DND-41 (cell line): ENCODE measurements at regions not wholly inside any gene's neighbourhood (a gene's known extent, or its start where the extent isn't known, plus 50 kb on each side); places are given as distances from the start of the nearest gene placed in this dataset.

Source experiments
- ATAC-seq: fragments of 200-7000 bp; cut with Tn5 transposase; 3 replicates; pipeline ENCODE4 v1.9.1; 2021; ENCODE audit warnings: low read depth; ENCODE audit not compliant: insufficient read depth
- DNase-seq: peaks from one replicate; pipeline ENCODE4 v3.0.0-alpha.2; 2020
- H2AFZ ChIP-seq: 2 replicates; pipeline ENCODE4 v1.6.0; 2012; ENCODE audit warnings: low read depth, low read length
- H3K27ac ChIP-seq: 2 replicates; pipeline ENCODE4 v1.5.1; 2012; ENCODE audit warnings: low read length, inconsistent platforms
- H3K27me3 ChIP-seq: fragments of 200-600 bp; sonication (generic); 2 replicates; pipeline ENCODE4 v1.6.0; 2012; ENCODE audit warnings: low read length, mild to moderate bottlenecking, inconsistent platforms; ENCODE audit not compliant: insufficient read depth, poor library complexity
- H3K36me3 ChIP-seq: 2 replicates; pipeline ENCODE4 v1.5.1; 2012; ENCODE audit warnings: low read length, inconsistent platforms; ENCODE audit not compliant: insufficient read depth
- H3K4me1 ChIP-seq: 2 replicates; pipeline ENCODE4 v1.5.1; 2012; ENCODE audit warnings: mild to moderate bottlenecking, low read length; ENCODE audit not compliant: insufficient read depth
- H3K4me2 ChIP-seq: 2 replicates; pipeline ENCODE4 v1.6.0; 2012; ENCODE audit warnings: mild to moderate bottlenecking, moderate library complexity, low read length, inconsistent platforms; ENCODE audit not compliant: insufficient read depth
- H3K4me3 ChIP-seq, 2 experiments: fragments of 200-600 bp in 1 of 2; shearing (Covaris generic) in 1 of 2; 2 replicates each; pipeline ENCODE4 v1.5.1; 2012 to 2016; ENCODE audit warnings: inconsistent platforms in 2 of 2, low read length in 2 of 2, mild to moderate bottlenecking in 2 of 2, low read depth in 1 of 2, moderate library complexity in 1 of 2
- H3K79me2 ChIP-seq: 2 replicates; pipeline ENCODE4 v1.6.0; 2012; ENCODE audit warnings: low read length, inconsistent platforms; ENCODE audit not compliant: insufficient read depth
- H3K9ac ChIP-seq: 2 replicates; pipeline ENCODE4 v1.6.0; 2012; ENCODE audit warnings: low read depth, mild to moderate bottlenecking, inconsistent platforms, low read length, moderate library complexity
- H3K9me3 ChIP-seq: 2 replicates; pipeline ENCODE4 v1.5.1; 2012; ENCODE audit warnings: low read length, moderate library complexity, mild to moderate bottlenecking, inconsistent platforms; ENCODE audit not compliant: insufficient read depth, severe bottlenecking
- H4K20me1 ChIP-seq: 2 replicates; pipeline ENCODE4 v1.6.0; 2012; ENCODE audit warnings: low read length; ENCODE audit not compliant: insufficient read depth
- CTCF ChIP-seq: IDR thresholded peaks from 2 replicates; pipeline ENCODE4 v1.5.1; 2012; ENCODE audit warnings: borderline replicate concordance, low read length, moderate library complexity, mild to moderate bottlenecking; ENCODE audit not compliant: poor library complexity, severe bottlenecking; ENCODE audit errors: extremely low read depth
- EZH2 ChIP-seq: IDR thresholded peaks from 3 replicates; pipeline ENCODE4 v1.6.1; 2012; ENCODE audit warnings: borderline replicate concordance, low read depth, mild to moderate bottlenecking, moderate library complexity, low read length, inconsistent platforms; ENCODE audit not compliant: severe bottlenecking

GRCh38 chr14:97894552-97894951, 1097.4 kb downstream of the VRK1 start:
- TF ChIP-seq CTCF (no peak), EZH2 (no peak)
- H2AFZ ChIP-seq: no peak overlapping the region
- H3K4me2 ChIP-seq: no peak overlapping the region
- no peak overlapping the region for H3K27ac ChIP-seq
- H3K9ac ChIP-seq: no peak overlapping the region
- peaks cover under 1% of the 10 kb centered on the region; the same call in 1 of the 2 replicates for H3K4me1 ChIP-seq
- no peak overlapping the region for H3K4me3 ChIP-seq
- no peaks in the 10 kb centered on the region for H4K20me1 ChIP-seq
- no peaks in the 10 kb centered on the region for H3K27me3 ChIP-seq
- ATAC-seq (no peak), DNase-seq (no peak)
- H3K79me2 ChIP-seq: no peaks in the 10 kb centered on the region
- no peaks in the 10 kb centered on the region for H3K36me3 ChIP-seq
- H3K9me3 ChIP-seq: no peaks in the 10 kb centered on the region

GRCh38 chr14:97900196-97900854, 1103.1 kb downstream of the VRK1 start:
- H3K4me1 ChIP-seq: peaks cover 16% of the 10 kb centered on the region
- peak overlapping the region; percentile 21; the same call in 1 of the 2 replicates for H3K9ac ChIP-seq
- peak overlapping the region; percentile 74 for H3K27ac ChIP-seq
- no peaks in the 10 kb centered on the region for H3K36me3 ChIP-seq
- H3K4me3 ChIP-seq: no peak overlapping the region
- H3K79me2 ChIP-seq: no peaks in the 10 kb centered on the region
- ATAC-seq (peak; percentile 77), DNase-seq (peak; percentile 25)
- peak overlapping the region; percentile 42 for H3K4me2 ChIP-seq
- TF ChIP-seq CTCF (no peak), EZH2 (no peak)
- H3K9me3 ChIP-seq: no peaks in the 10 kb centered on the region
- peak overlapping the region; percentile 64 for H2AFZ ChIP-seq
- H4K20me1 ChIP-seq: no peaks in the 10 kb centered on the region
- no peaks in the 10 kb centered on the region for H3K27me3 ChIP-seq

- Histone ChIP-seq H3K9ac (no peak overlapping the region), H3K27ac (no peak overlapping the region), H3K4me1 (peaks cover 16% of the 10 kb centered on the region), H3K79me2 (no peaks in the 10 kb centered on the region), H3K27me3 (no peaks in the 10 kb centered on the region), H3K9me3 (no peaks in the 10 kb centered on the region), H3K4me2 (no peak overlapping the region), H2AFZ (no peak overlapping the region), H3K4me3 (no peak overlapping the region), H4K20me1 (no peaks in the 10 kb centered on the region), H3K36me3 (no peaks in the 10 kb centered on the region)
- no peak for TF ChIP-seq EZH2
- no peak for TF ChIP-seq CTCF
- ATAC-seq (no peak), DNase-seq (no peak)
Observed at GRCh38 chr14:97902630-97903029, 1105.4 kb downstream of the VRK1 start.

- H3K4me3 ChIP-seq: no peak overlapping the region
- no peaks in the 10 kb centered on the region for H3K36me3 ChIP-seq
- H3K79me2 ChIP-seq: no peaks in the 10 kb centered on the region
- H3K27me3 ChIP-seq: no peaks in the 10 kb centered on the region
- H3K9me3 ChIP-seq: no peaks in the 10 kb centered on the region
- H4K20me1 ChIP-seq: no peaks in the 10 kb centered on the region
- no peak overlapping the region for H2AFZ ChIP-seq
- H3K4me1 ChIP-seq: peaks cover 16% of the 10 kb centered on the region
- no peak for ATAC-seq
- TF ChIP-seq CTCF: no peak
- TF ChIP-seq EZH2: no peak
- H3K4me2 ChIP-seq: no peak overlapping the region
- no peak for DNase-seq
- H3K27ac ChIP-seq: no peak overlapping the region
- H3K9ac ChIP-seq: no peak overlapping the region
Observed at GRCh38 chr14:97903821-97904220, 1106.6 kb downstream of the VRK1 start.
